ENCODE measurements at regions not wholly inside any gene's neighbourhood (a gene's known extent, or its start where the extent isn't known, plus 50 kb on each side); places are given as distances from the start of the nearest gene placed in this dataset.

- no peak for DNase-seq (ENCODE audit: low read depth)
- TF ChIP-seq CTCF (IDR thresholded peaks at IDR 0.05; ENCODE audit: low read length, missing control alignments), result no peak
- H3K4me3 ChIP-seq (replicated peaks; ENCODE audit: low read depth, low read length), result no peak overlapping the region
Observed at GRCh38 chr3:27880969-27881892, 159.1 kb upstream of the EOMES start.

DNA sequence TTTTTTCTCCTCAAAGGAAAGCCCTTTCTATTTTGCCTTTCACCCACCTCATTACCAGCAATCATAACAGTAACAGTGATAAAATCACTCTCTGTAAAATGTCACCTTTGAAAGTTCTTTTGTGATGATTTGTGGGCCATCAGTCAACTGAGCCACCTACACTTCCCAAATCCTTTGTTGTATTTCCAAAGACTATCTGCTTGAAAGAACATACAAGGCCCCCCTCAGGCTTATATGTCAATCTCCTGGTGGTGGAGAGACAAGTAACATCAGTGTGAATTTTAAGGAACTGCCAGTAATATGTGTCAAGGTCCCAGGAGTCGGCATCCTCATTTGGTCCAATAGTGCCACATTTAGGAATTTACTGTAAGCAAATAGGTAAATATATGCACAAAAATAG is 161.1 kb upstream of the EOMES start:
- no peak for TF ChIP-seq CTCF (IDR thresholded peaks at IDR 0.05; ENCODE audit: low read length, missing control alignments)
- no peak overlapping the region for H3K4me3 ChIP-seq (replicated peaks; ENCODE audit: low read depth, low read length)

DNA sequence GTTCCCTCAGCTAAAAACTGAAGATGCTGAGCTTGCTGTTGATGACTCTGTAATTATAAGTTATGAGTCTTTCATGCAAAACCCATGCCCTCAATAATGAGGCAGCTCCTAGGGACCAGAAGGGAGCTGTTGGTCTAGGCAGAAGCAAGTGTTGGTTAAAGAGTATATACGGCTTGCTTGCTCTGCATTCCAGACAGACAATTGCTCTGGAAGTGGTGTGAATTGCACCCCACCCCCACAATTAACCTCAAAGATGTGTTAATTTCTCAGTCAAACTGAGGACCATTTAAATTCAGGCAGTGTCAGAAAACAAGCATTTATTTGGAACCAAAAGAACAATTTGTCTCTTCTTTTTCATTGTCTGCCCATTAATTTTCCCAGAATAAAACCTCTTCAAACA is 163.5 kb upstream of the EOMES start:
- H3K4me3 ChIP-seq (replicated peaks; ENCODE audit: low read depth, low read length), result no peak overlapping the region
- no peak for TF ChIP-seq CTCF (IDR thresholded peaks at IDR 0.05; ENCODE audit: low read length, missing control alignments)
- no peak for DNase-seq (ENCODE audit: low read depth)

More for the DNA sequence above, 161.1 kb upstream of the EOMES start:
- no peak for DNase-seq (ENCODE audit: low read depth)

DNA sequence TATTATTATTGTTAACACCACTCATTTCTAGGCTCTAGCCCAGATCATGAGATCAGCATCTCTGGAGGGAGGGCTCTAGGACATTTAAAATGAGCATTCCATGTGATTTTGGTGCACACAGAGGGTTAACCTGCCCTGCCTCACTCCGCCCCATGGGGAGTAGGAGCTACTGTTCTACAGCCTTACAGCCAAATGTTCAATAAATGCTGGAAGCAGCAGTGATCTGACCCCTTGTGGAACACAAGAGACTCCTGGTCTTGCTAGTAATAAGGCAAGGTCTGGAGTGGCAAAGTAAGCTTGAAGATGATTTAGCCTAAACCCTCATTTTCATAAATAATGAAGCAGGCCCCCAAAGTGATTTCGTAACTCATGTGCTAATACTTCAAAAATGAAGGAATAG is 166.4 kb upstream of the EOMES start:
- no peak overlapping the region for H3K4me3 ChIP-seq (replicated peaks; ENCODE audit: low read depth, low read length)
- DNase-seq (ENCODE audit: low read depth), result no peak
- no peak for TF ChIP-seq CTCF (IDR thresholded peaks at IDR 0.05; ENCODE audit: low read length, missing control alignments)

DNA sequence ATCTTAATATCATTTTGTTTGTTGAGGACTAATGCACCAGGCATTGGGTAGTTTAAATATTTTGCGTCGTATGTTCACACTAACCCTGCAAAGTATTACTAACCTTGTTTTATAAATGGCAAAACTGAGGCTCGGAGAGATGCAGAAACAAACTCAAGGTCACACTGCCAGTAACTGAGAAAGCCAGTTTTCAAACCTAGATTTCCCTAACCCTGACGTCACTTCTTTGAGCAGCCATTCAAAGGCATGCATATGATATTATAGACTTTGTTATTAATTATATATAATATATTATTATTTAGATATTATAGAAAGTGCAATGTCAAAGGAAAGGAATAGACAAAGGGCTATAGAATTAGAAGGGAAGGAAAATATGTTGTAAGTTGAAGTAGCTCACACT is 167.6 kb upstream of the EOMES start:
- H3K4me3 ChIP-seq (replicated peaks; ENCODE audit: low read depth, low read length), result no peak overlapping the region
- no peak for TF ChIP-seq CTCF (IDR thresholded peaks at IDR 0.05; ENCODE audit: low read length, missing control alignments)
- no peak for DNase-seq (ENCODE audit: low read depth)

- H3K4me3 ChIP-seq (replicated peaks; ENCODE audit: low read depth, low read length), result no peak overlapping the region
- no peak for TF ChIP-seq CTCF (IDR thresholded peaks at IDR 0.05; ENCODE audit: low read length, missing control alignments)
- DNase-seq (ENCODE audit: low read depth), result no peak
Observed at GRCh38 chr3:27900316-27900715, 178.2 kb upstream of the EOMES start.

DNA sequence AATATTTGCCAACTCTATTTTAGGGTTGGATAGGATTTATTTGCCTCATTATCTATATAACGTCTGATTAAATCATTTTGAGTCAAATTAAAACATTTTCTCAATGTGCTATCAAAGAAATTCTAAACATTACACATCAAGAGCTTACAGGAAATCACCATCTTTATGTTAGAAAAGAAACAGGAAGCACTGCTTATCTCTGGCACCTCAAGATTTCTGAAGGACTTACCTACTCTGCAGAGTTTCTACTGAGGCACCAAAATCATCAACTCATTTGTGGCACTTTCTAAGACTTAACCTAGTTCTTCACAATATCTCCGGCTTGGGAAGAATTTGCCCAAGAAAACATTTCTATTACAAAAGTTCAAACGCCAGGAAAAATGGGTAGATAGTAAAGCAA is 181.3 kb upstream of the EOMES start:
- DNase-seq (ENCODE audit: low read depth), result no peak
- no peak for TF ChIP-seq CTCF (IDR thresholded peaks at IDR 0.05; ENCODE audit: low read length, missing control alignments)
- H3K4me3 ChIP-seq (replicated peaks; ENCODE audit: low read depth, low read length), result no peak overlapping the region

Data from fibroblast of pulmonary artery (primary cell).